ENCODE measurements at regions not wholly inside any gene's neighbourhood (a gene's known extent, or its start where the extent isn't known, plus 50 kb on each side); places are given as distances from the start of the nearest gene placed in this dataset.

- TF ChIP-seq CTCF (IDR thresholded peaks at IDR 0.05 in 4 of 5, conservative IDR thresholded peaks at IDR 0.05 in 1 of 5) (no peak), POLR2A (IDR thresholded peaks at IDR 0.05) (no peak)
Measured at GRCh38 chr7:49400891-49401550, 372.4 kb upstream of the VWC2 start.
